Transverse colon (tissue), 4 donors: ENCODE measurements at regions not wholly inside any gene's neighbourhood (a gene's known extent, or its start where the extent isn't known, plus 50 kb on each side); places are given as distances from the start of the nearest gene placed in this dataset.

ENCODE experiments used
- DNase-seq: peaks from one replicate; pipeline ENCODE4 v3.0.0-alpha.2; 2019
- H3K27ac ChIP-seq, 4 donors: fragments of 200-600 bp; sonication (generic); 2 replicates each; pipeline ENCODE4 v1.5.1; 2016 to 2018; ENCODE audit warnings: inconsistent platforms in 4 of 4
- H3K27me3 ChIP-seq: fragments of 200-600 bp; sonication (generic); 2 replicates; pipeline ENCODE4 v1.5.1; 2017; ENCODE audit warnings: inconsistent platforms
- H3K36me3 ChIP-seq, 4 donors: fragments of 200-600 bp; sonication (generic); 2 replicates each; pipeline ENCODE4 v1.5.1; 2017 to 2019; ENCODE audit warnings: inconsistent platforms in 4 of 4
- H3K4me1 ChIP-seq, 4 donors: fragments of 200-600 bp; sonication (generic); 2 replicates each; pipeline ENCODE4 v1.5.1; 2017 to 2020; ENCODE audit warnings: inconsistent platforms in 4 of 4
- H3K4me3 ChIP-seq, 4 donors: fragments of 200-600 bp; sonication (generic); 1 replicate in 1 of 4; 2 replicates in 3 of 4; pipeline versions ENCODE4 v1.5.1 to v1.6.1; 2017 to 2019; ENCODE audit warnings: inconsistent platforms in 4 of 4
- H3K9me3 ChIP-seq, 2 donors: fragments of 200-600 bp; sonication (generic); 2 replicates each; pipeline ENCODE4 v1.5.1; 2017 to 2019; ENCODE audit warnings: inconsistent platforms in 2 of 2
- CTCF ChIP-seq, 5 experiments: fragments of 200-600 bp in 3 of 5; fragments of 450-650 bp in 2 of 5; sonication (generic) in 3 of 5; IDR thresholded peaks; 1 replicate in 2 of 5; 2 replicates in 3 of 5; pipeline ENCODE4 v1.5.1; 2016 to 2017; ENCODE audit warnings: antibody characterized with exemption in 5 of 5, inconsistent platforms in 3 of 5, mild to moderate bottlenecking in 2 of 5, moderate library complexity in 1 of 5
- EP300 ChIP-seq: sonication (generic); formaldehyde crosslinking; IDR thresholded peaks from one replicate; pipeline ENCODE4 v1.6.1; 2017; ENCODE audit warnings: antibody characterized with exemption, low read depth
- POLR2A ChIP-seq: fragments of 450-650 bp; IDR thresholded peaks from one replicate; pipeline ENCODE4 v1.6.1; 2016; ENCODE audit warnings: antibody characterized with exemption, mild to moderate bottlenecking, moderate library complexity
- POLR2AphosphoS5 ChIP-seq, 3 donors: sonication (generic); formaldehyde crosslinking; IDR thresholded peaks; one replicate each; pipeline ENCODE4 v1.6.1; 2016; ENCODE audit warnings: antibody characterized with exemption in 3 of 3
- whole genome bisulfite sequencing, 2 donors: methylation state at CpG; one replicate each; pipeline ENCODE4 v1.1.5; 2018; ENCODE audit warnings: low coverage in 1 of 2; 5-methylcytosine and 5-hydroxymethylcytosine counted together
- in situ Hi-C, 4 donors: fragments of 200-750 bp; cut with MboI; loops; one replicate each; pipeline versions ENCODE4 v1.15.0 to v1.15.1; 2017; ENCODE audit warnings: low sequenced_read_pairs in 3 of 4, low pct_ligation_motif_present in 1 of 4, low pct_unique_long_range_greater_than_20kb in 1 of 4
- intact Hi-C: fragments of 100-400 bp; cut with DNase I; formaldehyde crosslinking; loops from one replicate; pipeline ENCODE4 v1.15.1; 2023; ENCODE audit warnings: low total_unique reads

- TF ChIP-seq EP300 (no peak), CTCF (IDR thresholded peaks at IDR 0.05) (no peak), POLR2A (no peak), POLR2AphosphoS5 (IDR thresholded peaks at IDR 0.05) (no peak)
- no peaks in the 10 kb centered on the region for H3K4me1 ChIP-seq
- H3K36me3 ChIP-seq, result no peaks in the 10 kb centered on the region
- WGBS, 2 donors, result 71 to 83% methylated on average over 2 to 4 of the region's 4 CpGs
- H3K27me3 ChIP-seq, result no peaks in the 10 kb centered on the region
- H3K27ac ChIP-seq, result no peak overlapping the region
- no peaks in the 10 kb centered on the region for H3K9me3 ChIP-seq
- H3K4me3 ChIP-seq, result no peak overlapping the region
- in situ Hi-C loops (no loop called here), intact Hi-C loops (no loop called here)
- no peak for DNase-seq
Measured at GRCh38 chr5:174191076-174191475, 145.6 kb downstream of the NSG2 start.

- Histone ChIP-seq H3K4me1 (no peaks in the 10 kb centered on the region), H3K9me3 (no peaks in the 10 kb centered on the region), H3K27me3 (no peaks in the 10 kb centered on the region), H3K27ac (no peak overlapping the region), H3K36me3 (no peaks in the 10 kb centered on the region), H3K4me3 (no peak overlapping the region)
- DNase-seq, result no peak
- 63 to 64% methylated on average over 9 to 10 of the region's 10 CpGs for WGBS, 2 donors
- intact Hi-C loops (no loop called here), in situ Hi-C loops (no loop called here)
- no peak for TF ChIP-seq POLR2A
- TF ChIP-seq CTCF (IDR thresholded peaks at IDR 0.05), result no peak
- TF ChIP-seq EP300, result no peak
- TF ChIP-seq POLR2AphosphoS5 (IDR thresholded peaks at IDR 0.05), result no peak
Measured at GRCh38 chr5:174191850-174192655, 146.5 kb downstream of the NSG2 start.

GRCh38 chr5:174192901-174193300, 147.4 kb downstream of the NSG2 start:
- intact Hi-C loops, result no loop called here

GRCh38 chr5:174195517-174195916, 150.0 kb downstream of the NSG2 start:
- no peak for TF ChIP-seq CTCF (IDR thresholded peaks at IDR 0.05)
- TF ChIP-seq EP300, result no peak
- no peak for TF ChIP-seq POLR2AphosphoS5 (IDR thresholded peaks at IDR 0.05)
- no peak for TF ChIP-seq POLR2A
- no peak for DNase-seq
- in situ Hi-C loops (no loop called here), intact Hi-C loops (no loop called here)
- Histone ChIP-seq H3K27ac (no peak overlapping the region), H3K27me3 (no peaks in the 10 kb centered on the region), H3K36me3 (no peaks in the 10 kb centered on the region), H3K4me3 (no peak overlapping the region), H3K4me1 (no peaks in the 10 kb centered on the region), H3K9me3 (no peaks in the 10 kb centered on the region)
- 14 to 42% methylated on average over 1 to 2 of the region's 2 CpGs for WGBS, 2 donors

More at GRCh38 chr5:174192901-174193300, 147.4 kb downstream of the NSG2 start:
- no peak for TF ChIP-seq EP300
- Histone ChIP-seq H3K27ac (no peak overlapping the region), H3K9me3 (no peaks in the 10 kb centered on the region), H3K36me3 (no peaks in the 10 kb centered on the region), H3K27me3 (no peaks in the 10 kb centered on the region), H3K4me3 (no peak overlapping the region), H3K4me1 (no peaks in the 10 kb centered on the region)
- DNase-seq, result no peak
- in situ Hi-C loops, result no loop called here
- WGBS, 2 donors, result 79 to 83% methylated on average over 10 to 14 of the region's 14 CpGs

GRCh38 chr5:174197929-174198328, 152.4 kb downstream of the NSG2 start:
- no peak overlapping the region for H3K4me3 ChIP-seq
- no peaks in the 10 kb centered on the region for H3K27me3 ChIP-seq
- H3K36me3 ChIP-seq, result no peaks in the 10 kb centered on the region
- in situ Hi-C loops (no loop called here), intact Hi-C loops (no loop called here)
- no peak for DNase-seq
- WGBS, 2 donors, result 85 to 100% methylated on average over 2 to 3 of the region's 3 CpGs
- no peak for TF ChIP-seq POLR2AphosphoS5 (IDR thresholded peaks at IDR 0.05)
- H3K4me1 ChIP-seq, result no peaks in the 10 kb centered on the region
- no peak overlapping the region for H3K27ac ChIP-seq
- no peaks in the 10 kb centered on the region for H3K9me3 ChIP-seq
